DLD1 (cell line): ENCODE measurements at regions not wholly inside any gene's neighbourhood (a gene's known extent, or its start where the extent isn't known, plus 50 kb on each side); places are given as distances from the start of the nearest gene placed in this dataset.
"Not testable (repeated sequence)": the region's sequence is repeated elsewhere in the genome, so short reads cannot be mapped to it uniquely, and the experiment has no call there.

ENCODE experiments used
- in situ Hi-C: cut with HindIII; loops from 2 replicates; pipeline ENCODE4 v1.10.0; 2017; ENCODE audit warnings: low sequenced_read_pairs

DNA sequence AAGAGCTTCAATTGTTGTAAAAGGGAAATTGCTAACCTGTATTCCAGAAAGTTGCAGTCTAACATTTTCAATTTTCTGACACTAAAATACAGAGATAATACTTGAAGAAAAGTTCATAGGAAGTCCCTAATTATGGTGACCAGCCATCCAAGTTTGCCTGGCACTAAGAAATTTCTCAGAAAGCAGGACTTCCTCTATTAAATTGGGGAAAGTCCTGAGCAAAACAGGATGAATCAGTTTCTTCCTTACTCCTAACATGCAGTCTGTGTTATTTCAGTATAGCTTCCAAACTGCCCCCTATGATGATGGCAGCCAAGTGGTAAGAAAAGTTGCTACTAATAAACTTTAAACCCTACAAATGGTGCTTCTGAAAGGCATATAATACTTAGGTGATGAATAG is 133.5 kb upstream of the SGO1 start:
- in situ Hi-C loops: no loop called here

- in situ Hi-C loops: no loop called here
These were observed 131.6 kb upstream of the SGO1 start for GRCh38 chr3:20317616-20318015.

DNA sequence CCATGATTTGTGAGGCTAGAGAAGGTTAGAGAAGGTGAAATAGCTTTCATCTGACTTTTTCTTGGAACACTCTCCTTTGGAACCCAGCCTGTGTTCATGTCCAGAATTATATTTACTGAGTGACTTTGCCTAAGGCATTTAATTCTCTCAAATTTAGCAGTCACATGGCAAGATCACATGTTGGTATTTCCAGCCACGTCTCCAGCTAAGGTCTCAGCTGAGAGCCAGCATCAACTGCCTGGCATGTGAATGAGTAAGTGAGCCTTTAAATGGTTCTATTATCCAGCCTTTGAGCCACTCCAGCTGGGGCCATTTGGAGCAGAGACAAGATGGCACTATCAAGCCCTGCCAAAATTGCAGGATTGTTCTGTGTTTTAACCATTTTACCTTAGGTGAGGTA is 130.2 kb upstream of the SGO1 start:
- in situ Hi-C loops: no loop called here

- in situ Hi-C loops: no loop called here
These were observed 124.6 kb upstream of the SGO1 start for GRCh38 chr3:20310629-20311028.

GRCh38 chr3:20307383-20307782 is 121.4 kb upstream of the SGO1 start:
- in situ Hi-C loops: no loop called here

GRCh38 chr3:20305647-20306046 is 119.6 kb upstream of the SGO1 start:
- in situ Hi-C loops: no loop called here

GRCh38 chr3:20302766-20303165 is 116.8 kb upstream of the SGO1 start:
- in situ Hi-C loops: no loop called here

GRCh38 chr3:20288050-20288449 is 102.0 kb upstream of the SGO1 start:
- in situ Hi-C loops: no loop called here

DNA sequence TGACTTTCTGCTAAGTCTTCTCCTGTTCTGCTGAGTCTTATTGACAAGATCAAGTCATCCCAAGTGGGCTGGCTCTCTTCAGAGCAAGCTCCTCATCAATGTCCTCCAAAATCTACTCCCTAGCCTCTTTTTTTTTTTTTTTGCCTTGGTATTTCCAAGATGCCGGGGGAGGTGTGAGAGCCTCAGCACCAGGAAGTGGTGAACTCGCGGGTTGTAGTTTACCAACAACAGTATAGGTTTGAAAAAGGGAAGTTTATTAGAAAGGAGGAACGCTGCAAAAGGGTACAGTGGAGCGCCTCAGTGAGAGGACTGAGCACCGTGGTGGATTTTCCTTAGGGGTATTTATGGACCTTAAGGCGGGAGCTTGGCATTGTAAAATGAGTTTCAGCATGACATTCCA is 94.3 kb upstream of the SGO1 start:
- in situ Hi-C loops: no loop called here

- in situ Hi-C loops: not testable (repeated sequence)
These were observed 80.0 kb upstream of the SGO1 start for GRCh38 chr3:20265977-20266376.

DNA sequence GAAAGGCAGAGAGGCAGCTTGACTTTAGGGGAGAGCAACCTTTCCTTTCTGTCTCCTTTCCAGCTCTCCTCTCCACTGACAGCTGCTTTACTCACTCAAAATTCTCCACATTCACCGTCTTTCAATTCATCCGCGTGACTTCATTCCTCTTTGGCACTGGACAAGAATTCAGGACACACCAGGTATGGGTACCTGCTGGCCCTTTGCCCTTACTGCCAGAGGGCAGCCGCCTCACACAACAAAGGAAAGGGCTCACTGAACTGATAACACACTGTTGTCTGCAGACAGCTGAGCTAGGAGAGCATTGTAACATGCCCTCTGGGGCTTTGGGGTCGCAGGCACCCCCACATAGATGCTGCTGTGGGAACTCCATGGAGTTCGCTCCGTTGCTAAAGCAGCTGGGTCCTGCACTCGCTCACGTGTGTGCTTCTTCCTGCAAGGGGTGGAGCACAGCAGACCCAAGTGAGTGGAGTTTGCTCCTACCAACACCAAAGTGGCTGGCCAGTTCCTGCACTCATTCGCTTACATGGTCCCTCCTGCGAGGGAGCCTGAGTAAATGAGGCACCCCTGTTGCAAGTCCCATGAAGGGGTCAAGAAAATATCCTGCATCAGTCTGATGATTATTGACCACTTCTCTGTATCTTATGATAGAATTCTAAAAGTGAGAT is 79.0 kb upstream of the SGO1 start:
- in situ Hi-C loops: no loop called here

DNA sequence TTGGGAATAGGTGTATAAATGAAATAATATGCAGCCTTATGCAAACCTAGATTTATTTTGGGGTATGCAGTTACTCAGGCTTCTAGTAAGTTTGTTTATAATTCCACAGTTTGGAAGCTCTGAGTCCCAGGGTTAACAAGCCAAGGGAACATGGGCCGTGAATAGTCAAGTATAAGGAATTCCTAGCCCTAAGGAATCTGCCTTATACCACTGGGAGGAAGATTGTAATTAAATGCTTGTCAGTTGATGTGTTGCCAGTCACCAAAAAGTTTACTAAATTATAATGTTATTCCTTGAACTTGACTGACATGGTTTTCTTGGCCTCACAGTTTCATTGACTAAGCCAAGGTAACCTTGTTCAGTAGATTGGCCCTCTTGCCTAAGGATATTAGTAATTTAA is 72.4 kb upstream of the SGO1 start:
- in situ Hi-C loops: no loop called here

GRCh38 chr3:20256144-20256543 is 70.1 kb upstream of the SGO1 start:
- in situ Hi-C loops: no loop called here

GRCh38 chr3:20254268-20255117 is 68.5 kb upstream of the SGO1 start:
- in situ Hi-C loops: no loop called here

DNA sequence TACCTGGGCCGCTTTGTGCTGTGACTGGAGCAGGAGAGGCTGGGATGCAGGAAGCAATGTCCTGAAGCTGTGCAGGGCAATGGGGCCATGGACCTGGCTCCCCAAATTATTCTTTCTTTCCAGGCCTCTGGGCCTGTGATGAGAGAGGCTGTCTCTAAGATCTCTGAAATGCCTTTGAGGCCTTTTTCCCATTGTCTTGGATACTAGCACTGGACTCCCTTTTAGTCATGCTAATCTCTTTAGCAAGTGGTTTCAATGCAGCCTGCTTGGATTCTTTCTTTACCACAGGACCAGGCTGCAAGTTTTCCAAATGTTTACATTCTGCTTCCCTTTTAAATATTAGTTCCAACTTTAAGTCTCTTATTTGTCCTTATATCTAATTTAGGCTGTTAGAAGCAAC is 64.8 kb upstream of the SGO1 start:
- in situ Hi-C loops: no loop called here

GRCh38 chr3:20250314-20250713 is 64.3 kb upstream of the SGO1 start:
- in situ Hi-C loops: no loop called here

DNA sequence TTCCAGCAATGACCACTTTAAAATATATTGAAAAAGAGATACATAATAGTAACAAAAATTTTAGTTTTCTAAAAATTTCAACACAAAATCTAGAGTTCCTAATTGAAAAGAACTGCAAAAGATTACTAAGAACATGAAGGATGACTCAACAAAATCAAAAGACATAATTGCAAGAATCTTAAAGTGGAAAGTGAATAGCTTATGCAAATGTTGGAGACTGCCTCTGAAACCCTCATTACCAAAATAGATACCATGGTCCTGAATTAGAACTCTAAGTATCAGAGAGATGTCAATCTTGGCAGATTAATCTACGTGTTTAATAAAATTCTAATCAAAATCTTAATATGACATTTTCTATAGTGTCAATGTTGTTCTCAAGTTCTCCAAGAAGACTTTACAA is 60.7 kb upstream of the SGO1 start:
- in situ Hi-C loops: no loop called here

DNA sequence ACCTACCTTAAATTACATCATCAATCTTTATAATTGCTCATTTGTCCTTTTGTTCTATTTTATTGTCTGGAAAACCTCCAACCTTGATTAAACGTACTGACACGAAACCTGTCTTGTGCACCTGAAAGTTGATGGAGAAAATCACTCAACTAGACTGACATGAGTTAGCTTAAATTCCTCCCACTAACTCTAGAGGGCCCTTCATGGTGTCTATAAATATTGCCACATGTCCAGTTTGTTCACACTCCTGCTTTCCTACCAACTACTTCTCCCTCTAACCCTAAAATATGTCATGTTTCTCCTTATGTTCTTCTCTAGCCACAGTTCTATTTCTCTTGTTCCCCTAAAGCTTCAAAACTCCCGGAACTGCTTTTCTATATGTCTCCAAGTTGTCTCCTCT is 59.8 kb upstream of the SGO1 start:
- in situ Hi-C loops: no loop called here

DNA sequence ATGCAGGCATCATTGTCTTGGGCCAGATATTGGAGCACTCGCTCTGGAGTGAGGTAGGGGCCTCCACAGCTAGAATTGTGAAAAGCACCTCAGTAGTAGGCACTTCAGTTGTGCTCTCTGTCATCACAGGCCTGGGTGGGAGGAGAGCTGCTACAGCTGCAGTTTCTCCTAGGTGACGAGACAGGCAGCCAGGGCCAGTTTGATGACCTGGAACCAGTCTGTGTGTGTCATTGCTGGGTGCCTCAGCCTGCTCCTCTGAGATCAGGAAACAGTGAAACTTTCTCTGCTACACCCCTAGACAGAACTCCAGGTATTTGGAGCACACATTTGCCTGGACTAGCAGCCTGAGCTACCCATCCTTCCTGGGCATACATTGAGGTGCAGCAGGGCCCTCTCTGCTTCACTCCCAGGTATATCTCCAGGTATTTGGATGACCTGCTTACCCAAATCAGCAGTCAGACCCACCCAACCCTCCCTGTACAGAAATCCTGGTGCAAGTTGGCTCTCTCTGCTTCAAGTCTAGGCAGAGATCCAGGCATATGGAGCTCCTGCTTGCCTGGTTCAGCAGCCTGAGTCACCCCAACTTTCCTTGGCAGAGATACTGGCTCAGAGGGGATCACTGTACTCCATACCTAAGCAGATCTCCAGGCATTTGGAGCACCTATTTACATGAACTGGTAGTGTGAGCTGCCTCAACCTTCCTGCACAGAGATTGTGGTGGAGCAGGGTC is 54.3 kb upstream of the SGO1 start:
- in situ Hi-C loops: no loop called here

DNA sequence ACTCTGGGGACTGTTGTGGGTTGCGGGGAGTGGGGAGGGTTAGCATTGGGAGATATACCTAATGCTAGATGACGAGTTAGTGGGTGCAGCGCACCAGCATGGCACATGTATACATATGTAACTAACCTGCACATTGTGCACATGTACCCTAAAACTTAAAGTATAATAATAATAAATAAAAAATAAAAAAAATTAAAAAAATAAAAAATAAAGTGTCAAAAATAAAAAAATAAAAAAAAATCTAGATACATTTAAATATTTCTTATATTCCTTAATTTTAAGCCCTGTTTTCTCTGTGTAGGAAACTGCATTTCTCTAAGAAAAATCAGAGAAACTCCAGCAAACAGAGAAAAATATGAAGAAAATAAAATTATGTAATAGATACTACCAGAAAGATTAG is 52.2 kb upstream of the SGO1 start:
- in situ Hi-C loops: not testable (repeated sequence)

- in situ Hi-C loops: no loop called here
These were observed 50.6 kb upstream of the SGO1 start for GRCh38 chr3:20236603-20237002.
